ENCODE measurements at regions not wholly inside any gene's neighbourhood (a gene's known extent, or its start where the extent isn't known, plus 50 kb on each side); places are given as distances from the start of the nearest gene placed in this dataset.

DNA sequence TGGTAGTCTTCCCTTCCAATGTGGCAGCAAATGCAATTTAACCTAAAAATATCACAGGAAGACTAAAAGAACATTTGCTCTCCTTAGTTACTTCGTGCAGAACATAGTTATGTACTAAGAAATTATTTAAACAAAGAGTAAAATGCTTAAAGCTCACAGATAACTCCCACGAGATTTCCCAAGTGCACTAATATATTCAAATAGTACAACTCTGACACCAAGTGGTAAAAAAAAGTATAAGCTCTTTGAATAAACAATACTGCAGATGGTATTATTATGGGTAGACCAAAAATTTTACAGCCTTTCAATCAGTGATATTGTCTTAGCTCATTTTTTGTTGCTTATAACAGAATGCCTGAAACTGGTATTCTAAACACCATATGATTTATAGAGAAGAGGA, 52.8 kb upstream of the FILIP1 start:
- TF ChIP-seq, protein P1, sequence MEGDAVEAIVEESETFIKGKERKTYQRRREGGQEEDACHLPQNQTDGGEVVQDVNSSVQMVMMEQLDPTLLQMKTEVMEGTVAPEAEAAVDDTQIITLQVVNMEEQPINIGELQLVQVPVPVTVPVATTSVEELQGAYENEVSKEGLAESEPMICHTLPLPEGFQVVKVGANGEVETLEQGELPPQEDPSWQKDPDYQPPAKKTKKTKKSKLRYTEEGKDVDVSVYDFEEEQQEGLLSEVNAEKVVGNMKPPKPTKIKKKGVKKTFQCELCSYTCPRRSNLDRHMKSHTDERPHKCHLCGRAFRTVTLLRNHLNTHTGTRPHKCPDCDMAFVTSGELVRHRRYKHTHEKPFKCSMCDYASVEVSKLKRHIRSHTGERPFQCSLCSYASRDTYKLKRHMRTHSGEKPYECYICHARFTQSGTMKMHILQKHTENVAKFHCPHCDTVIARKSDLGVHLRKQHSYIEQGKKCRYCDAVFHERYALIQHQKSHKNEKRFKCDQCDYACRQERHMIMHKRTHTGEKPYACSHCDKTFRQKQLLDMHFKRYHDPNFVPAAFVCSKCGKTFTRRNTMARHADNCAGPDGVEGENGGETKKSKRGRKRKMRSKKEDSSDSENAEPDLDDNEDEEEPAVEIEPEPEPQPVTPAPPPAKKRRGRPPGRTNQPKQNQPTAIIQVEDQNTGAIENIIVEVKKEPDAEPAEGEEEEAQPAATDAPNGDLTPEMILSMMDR (IDR thresholded peaks at IDR 0.05): peak in 2 of 3 experiments; percentile 2 to 33
- TF ChIP-seq POLR2AphosphoS5 (IDR thresholded peaks at IDR 0.05; ENCODE audit: insufficient read depth in 1 of 2, low read depth in 1 of 2) (no peak), POLR2A (IDR thresholded peaks at IDR 0.05) (no peak)
- Histone ChIP-seq H3K27me3 (no peaks in the 10 kb centered on the region), H3K4me3 (no peak overlapping the region), H3K36me3 (no peaks in the 10 kb centered on the region), H3K4me1 (no peaks in the 10 kb centered on the region), H3K9me3 (no peaks in the 10 kb centered on the region), H3K27ac (no peak overlapping the region)
- no peak for DNase-seq (ENCODE audit: extremely low spot score in 2 of 2)
- intact Hi-C loops (cut with DNase I): no loop called here

DNA sequence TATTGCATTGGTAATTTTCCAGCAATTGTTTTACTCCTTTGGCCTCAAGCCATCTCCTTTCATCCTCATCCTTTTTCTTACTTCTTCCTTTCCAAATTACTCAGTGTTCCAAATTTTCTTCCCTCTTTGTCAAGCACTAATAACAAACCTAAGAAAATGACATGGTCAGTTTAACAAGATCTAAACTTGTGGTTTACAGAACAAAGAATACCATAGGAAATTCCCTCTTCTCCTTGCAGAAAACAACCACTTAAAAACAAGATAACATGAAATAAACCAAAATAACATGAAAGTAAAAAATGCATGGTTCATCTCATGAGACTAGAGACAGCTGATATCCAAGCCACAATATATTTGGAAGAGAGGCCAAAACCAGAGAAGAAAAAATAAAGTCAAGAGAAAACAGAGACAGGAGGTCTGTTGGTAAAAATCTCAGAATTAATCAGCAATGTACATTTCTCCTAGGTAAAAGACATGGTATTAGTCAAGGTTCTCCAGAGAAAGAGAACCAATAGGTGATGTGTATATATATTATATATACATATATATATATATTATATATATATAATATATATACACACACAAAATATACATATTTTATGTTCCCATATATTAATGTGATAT, 51.0 kb upstream of the SENP6 start:
- H3K27me3 ChIP-seq: no peaks in the 10 kb centered on the region
- intact Hi-C loops (cut with DNase I): no loop called here
- H3K4me1 ChIP-seq: no peaks in the 10 kb centered on the region
- H3K27ac ChIP-seq: no peak overlapping the region
- TF ChIP-seq, protein P1 (IDR thresholded peaks at IDR 0.05): no peak
- TF ChIP-seq POLR2A (IDR thresholded peaks at IDR 0.05): no peak
- no peak for TF ChIP-seq POLR2AphosphoS5 (IDR thresholded peaks at IDR 0.05; ENCODE audit: insufficient read depth in 1 of 2, low read depth in 1 of 2)
- no peaks in the 10 kb centered on the region for H3K36me3 ChIP-seq
- no peaks in the 10 kb centered on the region for H3K9me3 ChIP-seq
- no peak for DNase-seq (ENCODE audit: extremely low spot score in 2 of 2)
- no peak overlapping the region for H3K4me3 ChIP-seq

DNA sequence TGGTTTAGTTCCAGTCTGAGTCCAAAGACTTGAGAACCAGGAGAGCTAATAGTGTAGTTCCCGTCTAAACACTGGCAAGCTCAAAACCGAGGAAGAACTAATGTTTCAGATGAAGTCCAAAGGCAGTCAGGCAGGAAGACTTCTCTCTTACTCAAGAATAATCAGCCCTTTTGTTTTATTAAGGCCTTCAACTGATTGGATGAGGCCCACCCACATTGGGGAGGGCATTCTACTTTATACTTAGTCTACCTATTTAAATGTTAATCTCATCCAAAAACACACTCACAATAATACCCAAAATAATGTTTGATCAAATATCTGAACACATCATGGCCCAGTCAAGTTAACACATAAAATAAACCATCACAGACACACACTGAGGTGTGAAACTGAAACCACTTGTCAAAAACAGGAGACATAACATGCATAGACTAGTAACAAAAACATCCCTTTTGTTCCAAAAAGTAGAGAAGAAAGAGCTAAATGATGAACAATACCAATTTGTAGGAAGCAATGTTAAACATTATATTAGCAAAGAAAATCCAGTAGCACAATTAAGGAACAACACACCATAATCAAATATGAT, 50.2 kb upstream of the SENP6 start:
- no peak overlapping the region for H3K27ac ChIP-seq
- H3K4me1 ChIP-seq: no peaks in the 10 kb centered on the region
- no peaks in the 10 kb centered on the region for H3K36me3 ChIP-seq
- no peaks in the 10 kb centered on the region for H3K27me3 ChIP-seq
- no peak overlapping the region for H3K4me3 ChIP-seq
- no peaks in the 10 kb centered on the region for H3K9me3 ChIP-seq
- TF ChIP-seq, protein P1 (IDR thresholded peaks at IDR 0.05): no peak
- no peak for TF ChIP-seq POLR2AphosphoS5 (IDR thresholded peaks at IDR 0.05; ENCODE audit: insufficient read depth in 1 of 2, low read depth in 1 of 2)
- TF ChIP-seq POLR2A (IDR thresholded peaks at IDR 0.05): no peak
- intact Hi-C loops (cut with DNase I): no loop called here
- DNase-seq (ENCODE audit: extremely low spot score in 2 of 2): no peak
